Lung microvascular endothelial cell (primary cell): ENCODE measurements at regions not wholly inside any gene's neighbourhood (a gene's known extent, or its start where the extent isn't known, plus 50 kb on each side); places are given as distances from the start of the nearest gene placed in this dataset.

Experiments used
- DNase-seq, 2 donors: peaks; one replicate each; pipeline versions ENCODE4 v3.0.0 to v3.0.0-alpha.2; 2010; ENCODE audit warnings: low read depth in 2 of 2

DNA sequence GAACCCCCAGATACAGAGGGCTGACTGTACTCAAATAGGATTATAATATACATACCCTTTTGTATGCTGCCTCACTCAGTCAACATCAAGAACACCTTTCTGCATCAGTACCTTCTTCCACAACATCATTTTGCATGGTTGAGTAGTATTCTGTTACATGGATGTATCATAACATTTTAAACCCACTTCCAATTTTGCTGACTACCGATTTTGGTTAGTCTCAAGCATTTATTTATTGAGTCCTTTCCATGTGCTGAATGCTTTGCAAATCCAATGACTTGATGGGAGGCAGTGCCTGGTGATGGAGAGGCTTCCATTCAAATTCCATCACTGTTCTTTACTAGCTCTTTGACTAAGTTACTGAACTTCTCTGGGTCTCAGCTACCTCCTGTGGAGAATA is 182.0 kb upstream of the KLF4 start:
- no peak for DNase-seq

DNA sequence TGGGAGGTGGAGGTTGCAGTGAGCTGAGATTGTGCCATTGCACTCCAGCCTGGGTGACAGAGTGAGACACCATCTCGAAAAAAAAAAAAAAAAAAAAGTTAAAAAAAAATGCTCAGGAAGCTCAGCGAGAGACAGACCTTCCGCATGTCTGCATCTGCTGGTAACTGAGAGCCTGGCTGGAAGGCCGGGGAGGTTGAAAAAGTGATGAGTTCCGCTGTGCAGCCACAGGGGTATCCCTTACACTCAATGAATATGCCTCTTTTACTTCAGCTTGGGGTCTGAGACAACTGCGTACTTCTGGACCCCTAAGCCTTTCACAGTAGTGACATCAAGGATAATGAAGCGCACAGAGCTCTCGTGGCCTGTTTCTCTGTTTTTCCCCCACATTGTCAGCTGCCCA is 179.9 kb upstream of the KLF4 start:
- no peak for DNase-seq

DNA sequence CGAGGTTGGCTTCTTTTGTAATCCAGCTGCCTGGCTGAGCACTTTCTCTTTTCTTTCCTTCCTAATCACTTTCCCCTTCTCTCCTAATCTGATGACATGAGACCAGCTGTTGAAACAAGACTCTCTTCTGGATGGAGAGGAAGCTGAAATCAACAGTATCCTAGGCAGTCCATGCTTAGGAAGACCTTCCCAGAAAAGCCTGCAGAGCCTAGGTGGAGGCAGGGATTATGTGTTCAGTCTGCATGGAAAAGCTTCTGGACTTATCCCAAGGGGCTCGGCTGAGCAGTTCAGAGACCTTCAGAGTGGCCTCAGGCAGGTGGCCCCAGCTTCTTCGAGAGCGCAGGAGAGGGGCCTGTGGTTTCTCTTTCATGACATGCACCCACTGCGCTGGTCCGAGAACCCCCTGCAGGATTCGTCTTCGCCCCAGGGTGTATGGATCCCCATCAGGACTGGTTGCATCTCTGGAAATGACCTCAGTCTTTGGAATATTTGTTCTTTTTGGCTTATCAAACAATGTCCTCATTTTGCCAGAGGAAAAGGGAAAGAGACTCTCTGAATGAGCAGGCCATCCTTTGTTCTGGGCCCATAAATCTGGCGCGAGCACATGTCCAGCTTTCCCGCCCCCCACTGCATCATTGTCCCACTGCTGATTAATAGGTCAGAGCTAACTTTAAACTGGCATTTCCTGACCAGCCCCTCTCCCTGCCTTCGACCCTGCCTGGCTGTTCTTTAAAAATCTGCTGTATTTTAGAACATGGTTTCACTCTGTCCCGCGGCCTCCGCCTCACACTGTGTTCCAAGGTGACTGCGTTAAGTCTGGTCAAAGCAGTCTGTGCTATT is 177.9 kb upstream of the KLF4 start:
- peak; percentile 23 to 85 for DNase-seq

DNA sequence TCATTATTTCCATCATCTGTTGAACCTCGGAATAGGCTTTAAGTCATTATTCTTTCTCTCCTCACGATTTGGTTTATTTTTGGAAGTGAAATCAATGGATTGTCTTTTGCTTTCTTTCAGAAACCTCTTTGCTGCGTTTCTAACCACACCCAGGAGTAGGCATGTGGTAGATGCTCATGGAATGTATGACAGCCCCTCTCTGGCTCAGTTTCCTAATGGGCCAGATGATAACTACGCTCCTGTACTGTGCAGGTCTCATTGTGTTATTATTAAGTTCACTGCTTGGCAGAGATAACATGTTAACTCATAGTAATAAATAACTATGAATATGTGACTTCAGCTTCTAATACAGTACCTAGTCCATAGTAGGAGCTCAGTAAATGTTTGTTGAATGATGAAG is 175.5 kb upstream of the KLF4 start:
- no peak for DNase-seq

DNA sequence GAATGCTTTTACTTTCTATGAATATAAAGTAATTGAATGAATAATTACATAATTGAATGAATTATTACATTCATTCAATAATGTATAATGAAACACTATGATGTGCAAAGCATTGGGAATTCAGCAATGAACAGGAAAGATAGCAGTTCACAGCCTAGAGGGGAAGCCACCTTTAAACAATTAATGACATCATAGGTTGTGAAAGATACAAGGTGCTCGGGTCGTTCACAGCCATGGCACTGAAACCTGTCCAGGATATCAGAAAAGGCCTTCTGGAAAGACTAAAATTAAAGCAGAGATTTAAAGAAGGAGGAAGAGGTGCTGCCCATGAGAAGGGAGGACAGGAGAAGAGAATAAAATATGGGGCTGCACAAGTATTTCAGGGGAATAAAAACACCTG is 171.4 kb upstream of the KLF4 start:
- no peak for DNase-seq

DNA sequence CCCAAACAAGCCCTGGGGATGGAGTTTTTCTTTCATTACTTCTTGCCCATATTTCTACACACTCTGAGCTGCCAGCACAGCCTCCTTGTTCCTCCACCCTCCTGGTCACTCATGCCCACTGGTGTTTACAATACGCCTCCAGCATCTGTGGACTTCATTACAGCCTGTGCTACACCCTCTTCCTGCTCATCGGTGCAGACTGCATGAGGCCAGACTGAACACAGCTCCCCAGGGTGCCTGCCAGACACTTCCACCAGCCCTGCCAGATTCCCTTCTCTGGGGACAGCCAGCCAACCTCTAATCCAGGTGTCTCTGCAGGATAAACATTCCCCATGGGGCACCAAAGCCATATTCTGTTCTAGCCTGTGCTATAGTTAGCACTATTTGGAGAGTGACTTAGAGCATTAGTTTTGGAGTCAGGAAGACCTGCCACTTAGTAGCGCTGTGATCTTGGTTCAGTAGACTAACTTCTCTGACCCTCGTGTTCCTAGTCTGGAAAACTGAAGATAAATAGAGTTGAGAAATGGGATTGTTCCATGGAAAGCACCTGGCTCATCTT is 163.8 kb upstream of the KLF4 start:
- DNase-seq, result no peak

DNA sequence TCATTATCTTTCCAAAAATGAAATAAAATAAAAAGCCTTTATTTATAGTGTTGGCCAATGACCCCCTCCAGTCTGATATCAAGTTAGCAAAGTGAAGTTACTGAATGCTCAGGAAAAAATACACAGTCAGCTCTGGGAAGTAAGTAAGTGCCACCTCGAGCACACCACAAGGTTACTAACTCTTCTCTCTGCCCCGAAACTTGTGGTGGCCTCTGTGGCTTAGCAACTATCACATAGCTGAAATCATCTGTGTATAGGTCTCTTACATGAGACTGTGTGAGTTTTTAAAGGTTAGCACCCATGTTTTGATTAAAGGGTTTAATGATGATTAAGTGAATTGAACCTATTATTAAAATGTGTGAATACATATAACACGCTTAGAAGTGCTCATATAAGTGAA is 161.4 kb upstream of the KLF4 start:
- no peak for DNase-seq

DNA sequence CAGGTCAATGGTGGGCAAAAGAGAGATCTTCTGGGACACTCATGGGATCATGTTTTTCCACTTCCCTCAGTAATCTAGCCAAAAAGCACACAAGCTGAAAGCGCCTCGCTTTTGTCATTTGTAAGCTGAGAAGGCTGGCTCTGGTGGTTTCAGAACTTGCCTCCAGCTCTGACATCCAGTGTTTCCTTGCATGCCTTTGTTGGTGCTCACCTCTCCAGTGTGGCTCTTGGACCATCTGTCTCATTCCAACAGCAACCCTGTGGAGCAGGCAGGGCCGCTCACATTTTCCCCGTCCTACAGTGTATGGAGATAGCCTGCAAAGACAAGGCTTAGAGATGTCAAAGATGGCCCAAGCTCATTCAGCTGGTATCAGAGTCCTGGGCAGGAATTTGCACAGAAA is 160.8 kb upstream of the KLF4 start:
- no peak for DNase-seq

DNA sequence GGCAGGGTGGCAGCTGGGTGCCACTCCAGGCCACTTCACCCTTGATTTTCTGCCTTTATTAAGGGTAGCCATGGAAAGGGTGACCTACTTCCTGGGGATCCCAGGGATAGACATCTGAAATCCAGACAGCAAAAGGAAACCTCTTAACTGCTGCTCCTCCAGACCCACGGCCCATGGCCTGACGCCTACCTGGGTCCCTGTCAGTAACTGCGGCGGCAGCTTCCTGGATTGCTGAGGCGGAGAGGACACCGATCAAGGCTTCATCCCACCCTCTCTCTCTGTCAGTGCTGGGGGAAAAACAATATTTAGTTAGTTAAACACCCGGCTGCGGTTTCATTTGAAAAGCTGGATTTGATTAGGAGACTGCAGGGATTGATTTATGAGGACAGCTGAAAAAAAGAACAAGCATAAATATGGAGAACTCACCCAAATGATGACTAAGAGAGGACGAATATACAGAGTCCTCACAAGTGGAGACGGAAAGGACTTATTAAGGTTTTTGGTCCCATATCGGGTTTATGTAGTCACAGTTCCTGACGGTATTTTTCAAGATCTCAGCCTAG is 158.7 kb upstream of the KLF4 start:
- no peak for DNase-seq

DNA sequence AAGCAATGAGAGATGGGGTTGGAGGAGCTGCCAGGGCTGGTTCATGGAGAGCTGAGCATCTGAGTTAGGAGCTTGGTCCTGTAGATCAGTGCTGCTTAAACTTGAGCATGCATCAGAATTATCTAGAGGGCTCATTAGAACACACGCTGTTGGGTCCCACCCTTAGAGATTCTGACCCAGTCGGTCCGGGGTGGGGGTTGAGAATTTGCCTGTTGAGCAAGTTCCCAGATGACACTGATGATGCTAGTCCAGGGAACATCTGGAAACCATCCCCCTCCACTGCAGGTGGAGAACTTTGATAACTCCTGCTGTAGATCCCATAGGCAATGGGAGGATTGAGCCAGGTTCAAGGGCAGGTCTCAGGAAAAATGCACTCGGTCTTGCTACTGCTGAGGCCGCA is 158.0 kb upstream of the KLF4 start:
- DNase-seq, result no peak

DNA sequence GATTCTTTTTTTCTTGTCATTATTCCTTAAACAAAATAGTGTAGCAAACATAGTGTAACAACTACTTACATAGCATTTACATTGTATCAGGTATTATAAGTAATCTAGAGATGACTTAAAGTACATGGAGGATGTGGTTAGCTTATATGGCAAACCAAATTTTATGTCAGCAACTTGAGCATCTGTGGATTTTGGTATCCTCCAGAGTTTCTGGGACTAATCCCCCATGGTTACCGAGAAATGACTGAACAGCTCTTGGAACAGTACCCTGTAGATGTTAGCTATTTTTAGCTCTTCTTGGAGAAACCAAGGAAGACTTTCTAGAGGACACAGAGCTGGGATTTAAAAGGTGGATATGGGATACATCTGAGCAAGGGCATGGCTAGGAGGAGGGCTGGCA is 157.6 kb upstream of the KLF4 start:
- DNase-seq, result no peak

DNA sequence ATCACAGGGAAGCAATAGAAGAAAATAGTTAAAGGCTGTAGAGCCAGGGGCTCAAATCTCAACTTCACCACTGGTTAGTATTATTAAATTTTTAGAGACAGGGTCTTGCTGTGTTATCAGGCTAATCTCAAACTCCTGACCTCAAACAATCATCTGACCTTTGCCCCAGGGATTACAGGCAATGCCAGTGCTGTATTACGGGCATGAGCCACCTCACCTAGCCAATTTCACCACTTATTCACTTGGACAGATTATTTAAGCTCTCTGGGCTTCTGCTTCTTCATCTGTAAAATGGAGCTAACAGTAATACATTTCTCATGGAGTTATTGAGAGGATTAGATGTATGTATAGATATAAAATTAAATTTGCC is 155.9 kb upstream of the KLF4 start:
- no peak for DNase-seq

DNA sequence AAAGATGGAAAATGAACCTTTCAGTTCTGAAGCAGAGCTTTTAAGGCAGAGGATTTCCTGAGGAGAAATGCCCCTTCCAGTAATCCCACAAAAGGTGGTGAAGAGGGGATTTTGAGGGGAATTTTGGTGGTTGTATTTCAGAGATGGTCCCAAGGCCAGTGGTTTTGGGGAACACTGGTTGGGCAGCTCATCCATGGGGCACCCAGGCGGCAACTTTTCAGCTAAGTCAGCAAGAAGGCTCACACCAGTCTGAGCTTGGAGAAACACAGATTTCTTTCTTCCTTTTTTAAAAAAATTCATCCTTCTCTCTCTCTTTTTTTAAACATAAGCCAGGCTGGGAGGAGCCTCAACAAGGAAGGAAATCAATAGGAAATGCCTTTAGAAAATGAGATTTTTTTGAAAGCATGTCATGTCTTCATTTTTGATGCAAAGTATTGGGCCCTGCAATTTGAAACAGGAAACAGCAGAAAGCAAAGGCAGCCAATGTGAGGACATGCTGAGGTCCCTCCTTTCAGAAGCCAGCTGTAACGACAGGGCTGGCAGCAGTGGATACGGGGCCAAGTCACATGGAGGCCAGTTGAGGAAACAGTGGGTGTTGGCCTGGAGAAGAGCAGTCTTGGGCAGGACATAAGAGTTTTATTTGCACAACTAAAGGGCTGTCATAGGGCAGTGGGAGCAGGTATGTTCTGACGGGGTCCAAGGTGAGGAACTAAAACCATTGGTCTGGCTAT is 155.3 kb upstream of the KLF4 start:
- peak; percentile 76 to 81 for DNase-seq

DNA sequence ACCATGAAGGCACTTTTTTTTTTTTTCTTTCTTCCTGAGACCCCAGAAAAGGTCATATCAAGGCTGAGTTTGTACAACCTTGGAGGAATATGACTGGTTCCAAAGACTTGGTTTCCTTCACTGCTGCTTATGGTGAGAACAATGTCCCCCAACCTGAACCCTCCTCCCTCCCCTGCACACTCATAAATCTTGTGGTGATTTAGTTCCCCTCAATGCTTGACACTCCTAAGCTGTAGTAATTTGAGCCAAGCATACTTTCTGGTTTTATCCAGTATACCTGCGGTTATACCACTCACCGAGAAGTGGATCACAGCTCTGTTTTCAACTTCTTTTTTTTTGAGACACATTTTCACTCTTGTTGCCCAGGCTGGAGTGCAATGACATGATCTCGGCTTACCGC is 149.9 kb upstream of the KLF4 start:
- DNase-seq, result no peak

DNA sequence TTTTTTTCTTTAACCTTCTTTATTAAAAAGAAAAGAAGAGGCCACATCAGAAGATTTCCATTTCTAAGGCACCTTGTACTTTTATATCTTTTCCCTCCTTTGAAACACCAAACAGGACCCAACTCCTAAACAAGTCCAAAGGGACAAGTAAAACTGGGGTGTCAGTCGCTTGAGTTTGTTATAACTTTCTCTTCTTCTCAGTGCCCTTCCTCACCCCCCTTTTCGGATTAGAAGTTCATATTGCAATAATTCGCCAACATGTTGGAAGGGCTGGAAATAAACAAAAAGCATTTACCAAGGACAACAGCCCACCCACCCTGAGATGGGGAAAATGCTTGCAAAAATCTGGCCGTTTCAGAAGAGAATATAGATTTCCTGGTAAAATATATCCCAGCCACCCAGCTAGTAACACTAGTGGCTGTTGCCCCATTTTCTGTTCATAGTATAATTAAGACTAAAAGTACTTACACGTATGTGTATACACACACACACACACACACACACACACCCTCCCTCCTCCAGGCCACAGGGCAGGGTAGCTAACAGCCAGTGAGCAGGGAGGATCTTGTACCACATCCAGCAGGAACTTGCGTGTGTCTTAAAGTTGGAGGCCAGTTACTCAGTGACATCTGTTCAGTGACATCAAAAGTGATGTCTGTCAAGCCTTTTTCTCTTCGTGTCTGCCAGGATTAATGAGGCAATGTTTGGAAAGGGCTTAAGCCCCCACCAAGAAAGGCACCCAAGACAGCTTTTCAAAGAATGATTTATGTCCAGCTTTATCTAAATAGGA is 149.1 kb upstream of the KLF4 start:
- peak; percentile 42 to 83 for DNase-seq

DNA sequence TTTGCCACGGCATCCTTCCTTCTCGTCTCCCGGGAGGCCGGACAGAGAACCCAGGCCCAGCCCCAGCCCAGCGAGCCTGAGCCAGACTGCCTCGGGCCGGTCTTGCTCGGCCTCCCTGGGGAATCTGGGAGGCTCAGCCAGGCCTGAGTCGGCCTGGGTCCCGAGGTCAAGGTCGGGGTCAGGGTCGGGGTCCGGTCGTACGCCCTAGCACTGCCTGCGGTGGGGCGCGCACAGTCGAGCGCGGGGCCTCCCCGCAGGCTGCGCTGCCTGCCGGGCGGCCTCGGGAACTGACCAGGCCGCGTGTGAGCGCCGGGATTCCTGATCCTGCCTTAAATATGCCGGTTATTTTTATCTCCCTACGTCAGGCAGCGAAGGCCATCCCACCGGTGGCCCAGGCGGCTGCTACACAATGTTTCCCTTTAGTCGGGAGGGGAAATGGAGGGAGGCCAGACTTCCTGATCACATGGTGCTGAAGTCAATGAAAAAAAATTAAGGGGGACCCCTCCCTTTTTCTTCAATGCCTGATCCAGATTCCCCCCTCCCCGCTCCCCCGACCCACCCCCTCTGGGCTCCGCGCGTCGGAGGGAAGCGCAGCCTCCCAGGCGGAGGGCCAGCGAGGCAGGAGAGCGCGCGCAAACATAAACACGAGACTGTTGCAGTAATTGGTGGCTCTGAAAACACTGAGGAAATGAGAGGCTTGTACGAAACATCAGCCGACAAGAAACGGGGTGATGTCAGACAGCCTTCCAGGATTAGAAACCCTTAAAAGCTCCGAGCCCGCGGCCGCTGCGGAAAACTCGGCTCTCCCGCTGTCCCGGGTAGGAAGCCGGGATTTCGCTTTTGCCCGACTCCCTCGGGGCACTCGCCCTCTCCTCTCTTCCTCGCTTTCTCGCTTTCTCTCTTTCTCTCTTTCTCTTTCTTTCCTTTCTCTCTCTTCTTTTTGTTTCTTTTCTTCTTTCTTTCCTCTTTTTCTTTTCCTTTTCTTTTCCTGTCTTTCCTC is 148.2 kb upstream of the KLF4 start:
- peak; percentile 99 for DNase-seq

DNA sequence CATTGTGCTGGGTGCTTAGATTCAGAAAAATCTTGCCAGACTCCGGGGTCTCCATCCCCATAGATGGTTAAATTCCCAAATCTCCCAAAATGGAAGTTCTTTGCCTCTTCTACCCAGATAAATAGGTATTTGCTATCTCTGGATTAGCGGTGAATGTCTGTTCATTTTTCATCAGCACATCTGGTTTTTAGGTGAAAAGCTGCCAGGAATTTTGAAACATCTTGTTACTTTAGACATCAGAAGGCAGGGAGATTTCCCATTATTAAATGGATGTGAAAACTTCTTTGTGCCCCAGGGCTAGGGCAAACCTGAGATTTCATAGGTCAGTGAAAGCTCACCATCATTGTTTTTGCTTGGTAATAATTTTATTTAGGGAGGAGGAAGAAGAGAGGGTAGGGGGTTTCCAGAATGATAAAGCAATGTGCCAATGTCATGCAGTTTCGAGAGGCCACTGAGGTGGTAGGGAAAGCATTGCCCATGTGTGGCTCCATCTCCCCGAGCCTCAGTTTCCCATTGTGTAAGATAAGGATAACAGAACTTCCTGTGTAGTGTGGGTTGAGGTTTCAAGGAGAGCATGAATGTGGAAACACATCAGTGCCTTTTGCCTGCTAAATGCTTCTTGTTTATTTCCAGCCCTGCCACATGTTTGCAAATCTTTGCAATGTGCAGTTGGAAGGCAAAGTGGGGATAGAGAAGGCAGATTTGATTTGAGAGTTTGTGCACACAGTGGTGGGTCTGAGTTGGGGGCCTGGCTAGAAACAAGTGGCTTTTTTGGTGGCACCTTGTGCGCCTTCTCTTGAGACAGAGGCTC is 147.2 kb upstream of the KLF4 start:
- no peak for DNase-seq

DNA sequence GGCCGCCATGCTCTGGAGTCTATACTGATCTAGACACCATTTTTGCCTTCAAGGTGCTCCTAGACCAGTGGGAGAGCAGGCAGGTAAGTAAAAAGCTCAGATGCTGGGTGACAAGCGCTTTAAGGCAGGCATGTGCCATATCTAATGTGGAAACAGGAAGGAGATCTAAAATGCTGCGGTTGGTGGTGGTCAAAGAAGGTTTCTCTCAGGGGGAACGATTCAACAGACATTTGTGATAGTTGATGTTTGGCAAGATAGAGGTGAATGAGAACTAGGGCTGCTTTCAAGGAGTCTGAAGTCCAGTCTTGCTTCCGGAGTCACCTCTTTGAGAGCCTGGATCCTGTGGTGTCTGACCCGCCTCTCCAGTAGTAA is 146.2 kb upstream of the KLF4 start:
- no peak for DNase-seq

DNA sequence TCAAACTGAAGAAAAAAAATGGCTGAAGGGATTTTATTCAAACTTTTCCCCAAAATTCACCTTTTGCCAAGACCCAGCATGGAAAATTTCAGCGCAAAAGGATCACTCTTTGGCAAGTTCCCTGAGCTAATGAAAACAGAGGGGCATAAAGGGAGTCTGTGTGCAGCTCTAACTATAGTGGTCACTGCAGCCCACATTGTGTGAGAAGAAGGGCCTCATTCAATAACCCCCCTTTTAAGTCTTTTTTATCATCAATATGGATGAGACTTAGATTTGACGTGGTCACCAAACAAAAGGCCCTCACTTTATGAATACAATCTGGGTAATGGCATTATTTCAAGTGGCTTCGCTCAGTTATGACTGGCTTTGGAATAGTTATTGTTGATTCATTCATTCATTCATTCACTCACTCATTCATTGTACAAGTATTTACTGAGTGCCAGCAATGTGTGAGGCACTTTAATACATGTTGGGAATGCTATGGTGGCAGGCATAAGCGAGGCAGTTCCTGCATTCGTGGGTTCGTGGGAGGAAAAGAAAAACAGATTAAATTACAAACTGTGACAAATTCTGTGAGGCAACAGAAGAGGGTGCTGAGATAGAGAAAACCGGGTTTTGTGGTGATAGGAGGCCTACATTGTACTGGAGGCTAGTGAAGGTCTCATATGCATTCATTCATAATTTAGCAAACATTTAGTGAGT is 145.7 kb upstream of the KLF4 start:
- DNase-seq, result no peak
